GM18909 (cell line): ENCODE measurements at regions not wholly inside any gene's neighbourhood (a gene's known extent, or its start where the extent isn't known, plus 50 kb on each side); places are given as distances from the start of the nearest gene placed in this dataset.

Source experiments
- ATAC-seq: cut with Tn5 transposase; IDR thresholded peaks from one replicate; pipeline ENCODE4 v1.9.1; 2021; ENCODE audit warnings: mild to moderate bottlenecking; ENCODE audit not compliant: unreplicated experiment, poor library complexity

DNA sequence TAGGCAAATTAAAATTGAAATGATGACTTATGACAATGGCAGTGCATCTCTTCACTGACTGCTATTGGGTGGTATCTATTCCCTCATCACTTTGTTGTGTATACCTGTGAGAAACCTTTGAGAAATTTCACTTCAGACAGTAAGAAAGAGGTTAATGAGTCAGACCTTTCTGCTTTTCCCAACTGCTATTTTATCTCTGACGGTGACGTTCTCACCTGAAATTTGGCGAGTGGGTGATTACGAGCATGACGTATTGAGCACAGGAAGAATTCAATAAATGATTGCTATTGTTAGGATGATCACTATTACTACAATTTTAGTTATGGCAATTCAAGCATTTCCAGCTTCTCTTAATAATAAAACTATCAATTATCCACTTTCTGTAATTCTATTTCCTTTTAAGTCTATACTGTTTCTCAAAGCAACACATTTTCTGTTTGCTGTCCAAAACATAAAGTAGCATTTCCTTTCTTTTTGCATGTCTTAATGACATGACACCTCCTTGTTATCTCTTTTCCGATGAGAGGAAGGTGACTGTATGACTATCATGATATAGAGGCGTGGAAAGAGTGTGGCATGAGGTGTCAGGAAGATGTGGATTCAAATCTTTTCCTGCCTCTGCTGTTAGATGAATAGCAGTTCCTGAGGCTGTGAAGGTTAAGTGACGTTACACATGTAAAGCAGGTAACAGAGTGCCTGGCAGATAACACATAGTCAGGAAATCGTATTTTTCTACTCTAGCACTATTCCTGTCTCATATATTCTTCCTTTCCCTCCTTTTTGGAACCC is 504.9 kb upstream of the SEMA6D start:
- no peak for ATAC-seq

DNA sequence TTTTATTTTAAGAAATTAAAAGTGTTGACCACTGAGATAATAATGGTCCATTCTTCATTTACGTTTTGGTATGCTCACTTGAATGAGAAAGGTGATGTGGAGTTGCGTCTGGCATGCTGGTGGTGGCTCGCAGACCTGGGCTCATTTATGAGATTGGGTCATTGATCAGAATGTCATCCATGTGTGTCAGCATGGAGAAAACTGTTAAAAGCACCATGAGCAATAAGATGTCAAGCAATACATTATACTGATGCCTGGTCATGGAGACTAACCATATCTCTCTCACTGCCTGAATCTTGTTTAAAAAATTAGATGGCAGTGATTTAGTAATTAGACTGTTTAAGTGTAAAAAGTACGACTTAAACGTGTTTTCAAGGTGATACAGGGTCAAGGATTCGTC is 503.4 kb upstream of the SEMA6D start:
- ATAC-seq: no peak

DNA sequence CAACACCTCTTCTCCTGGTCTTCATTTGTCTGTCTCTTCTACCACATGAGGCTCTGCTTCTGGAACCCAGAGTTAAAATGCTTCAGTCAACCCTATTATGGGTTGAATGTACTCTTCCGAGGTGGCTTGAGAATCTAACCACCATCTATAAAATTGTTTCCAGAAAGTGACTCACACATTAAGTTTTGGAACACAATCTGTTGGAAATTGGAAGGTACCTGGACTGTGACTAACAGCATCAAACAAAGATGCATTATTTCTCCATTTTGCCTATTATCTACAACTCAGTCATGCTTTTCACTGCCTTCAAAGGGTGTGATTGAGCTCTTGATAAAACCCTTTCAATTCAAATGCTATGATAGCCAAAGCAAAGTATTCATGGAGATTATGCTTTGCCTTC is 499.0 kb upstream of the SEMA6D start:
- ATAC-seq: no peak

DNA sequence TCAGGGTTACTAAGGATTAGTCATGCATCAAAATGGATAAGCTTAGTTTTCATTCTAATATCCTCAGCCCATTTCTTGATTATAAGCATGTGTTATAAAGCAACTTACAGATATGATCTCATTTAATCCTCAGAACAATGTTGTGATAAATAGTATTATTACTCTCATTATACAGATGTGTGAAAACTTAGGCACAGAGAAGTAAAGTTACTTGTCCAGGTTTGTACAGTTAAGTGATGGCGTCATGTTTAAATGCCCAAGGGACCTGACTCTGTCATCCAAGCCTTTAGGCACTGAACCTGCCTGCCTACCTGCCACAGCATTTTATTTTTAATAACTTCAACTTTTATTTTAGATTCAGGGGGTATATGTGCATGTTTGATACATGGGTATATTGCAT is 472.9 kb upstream of the SEMA6D start:
- ATAC-seq: no peak

DNA sequence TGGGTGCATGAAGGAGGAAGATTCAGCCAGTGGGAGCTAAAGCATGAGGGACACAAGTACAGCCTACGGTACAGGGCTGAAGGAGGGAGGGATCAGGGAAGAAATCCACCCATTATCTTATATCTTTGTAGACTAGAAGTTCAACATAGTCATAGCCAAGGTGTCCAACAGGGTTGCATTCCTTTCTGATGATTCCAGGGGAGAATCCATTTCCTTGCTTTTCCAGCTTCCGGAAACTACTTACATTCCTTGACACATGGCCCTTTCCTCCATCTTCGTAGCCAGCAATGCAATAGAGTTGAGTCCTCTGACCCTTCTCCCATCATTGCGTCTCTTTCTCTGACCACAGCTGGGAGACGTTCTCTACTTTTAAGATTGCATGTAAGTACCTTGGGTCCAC is 471.0 kb upstream of the SEMA6D start:
- ATAC-seq: no peak

DNA sequence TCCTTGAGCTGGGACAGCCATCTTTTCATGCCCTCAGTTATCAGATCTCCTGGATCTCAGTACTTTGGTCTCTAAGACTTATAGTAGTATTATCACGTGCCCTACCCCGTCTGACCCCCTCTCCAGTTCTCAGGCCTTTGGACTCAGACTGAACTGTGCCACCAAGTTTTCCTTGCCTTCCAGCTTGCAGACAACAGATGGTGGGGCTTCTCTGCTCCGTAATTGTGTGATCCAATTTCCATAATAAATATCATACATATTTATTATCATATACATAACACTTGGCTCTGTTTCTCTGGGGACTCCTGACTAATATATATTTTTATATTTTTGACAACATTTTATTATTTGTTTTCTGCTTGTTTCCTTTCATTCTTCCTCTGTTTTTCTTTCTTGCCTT is 458.8 kb upstream of the SEMA6D start:
- no peak for ATAC-seq

DNA sequence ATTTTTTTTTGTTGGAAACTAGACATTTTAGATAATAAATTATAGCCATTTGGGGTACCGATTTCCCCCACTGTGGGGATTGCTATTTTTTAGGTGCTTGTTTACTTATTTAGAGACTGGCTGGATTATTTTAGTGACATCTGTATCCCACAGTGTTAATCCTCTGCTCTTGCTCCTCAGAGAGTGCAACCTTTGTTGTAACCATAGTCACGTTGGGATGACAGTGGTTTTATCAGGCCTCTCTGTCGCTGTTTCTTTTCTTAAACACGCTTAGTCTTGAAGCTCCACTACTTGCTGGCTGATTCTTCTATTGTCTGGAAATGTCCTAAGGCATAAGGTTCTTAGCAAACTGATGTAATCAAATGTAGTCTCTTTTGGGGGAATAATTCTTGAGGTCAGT is 451.6 kb upstream of the SEMA6D start:
- ATAC-seq: no peak

DNA sequence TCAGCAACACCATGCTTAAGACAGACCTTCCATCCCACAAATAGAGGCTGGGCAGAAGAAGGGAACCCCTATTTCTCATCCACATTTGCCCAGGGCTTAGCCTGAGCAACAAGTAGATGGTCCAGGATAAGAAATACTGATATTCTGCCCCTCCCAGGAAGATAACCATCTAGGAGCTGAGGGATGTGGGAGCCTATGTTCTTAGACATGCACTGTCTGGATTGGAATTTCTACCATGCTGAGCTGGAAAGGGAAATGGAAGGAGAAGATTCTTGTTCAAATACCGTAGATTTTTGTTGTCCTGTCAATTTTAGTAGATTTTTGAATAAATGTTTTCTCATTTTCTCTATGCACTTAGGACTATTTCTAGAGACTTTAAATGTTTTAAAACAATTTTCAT is 450.7 kb upstream of the SEMA6D start:
- ATAC-seq: no peak

DNA sequence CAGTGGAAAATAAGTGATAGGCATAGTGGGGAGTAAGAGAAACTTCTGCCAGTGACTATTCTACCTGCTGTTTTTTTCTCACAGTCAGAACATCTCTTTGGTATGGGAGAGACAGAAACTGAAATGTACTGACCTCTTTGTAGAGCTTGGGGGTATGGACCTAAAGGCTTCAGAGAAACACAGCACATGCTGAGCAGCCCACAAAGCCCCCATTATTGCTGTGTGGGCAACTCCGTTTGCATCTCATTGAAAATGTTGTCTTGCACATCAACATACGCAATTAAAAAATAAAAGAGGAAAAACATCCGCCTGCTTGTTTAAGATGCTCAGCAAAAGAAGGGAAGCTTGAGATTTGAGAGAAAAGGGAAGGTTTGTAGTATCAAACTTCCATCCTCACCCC is 443.4 kb upstream of the SEMA6D start:
- ATAC-seq: no peak

DNA sequence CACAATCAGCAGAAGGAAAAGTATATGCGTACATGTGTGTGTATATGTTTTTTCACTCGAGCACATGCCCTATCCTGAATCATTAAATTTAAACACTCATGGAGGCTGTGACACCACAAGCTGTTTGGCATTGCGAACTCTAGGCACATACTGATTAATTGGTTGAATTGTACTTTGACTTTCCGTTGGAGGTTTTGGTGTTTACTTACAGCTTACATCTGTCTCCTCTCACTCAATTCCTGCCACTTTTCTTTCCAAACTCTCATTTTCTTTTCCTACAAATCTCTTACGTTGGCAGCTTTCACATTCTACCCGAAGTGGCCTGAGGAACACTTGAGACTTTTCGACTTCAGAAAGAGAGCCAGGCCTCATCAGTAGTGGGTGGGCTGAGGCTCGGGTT is 434.1 kb upstream of the SEMA6D start:
- ATAC-seq: no peak

DNA sequence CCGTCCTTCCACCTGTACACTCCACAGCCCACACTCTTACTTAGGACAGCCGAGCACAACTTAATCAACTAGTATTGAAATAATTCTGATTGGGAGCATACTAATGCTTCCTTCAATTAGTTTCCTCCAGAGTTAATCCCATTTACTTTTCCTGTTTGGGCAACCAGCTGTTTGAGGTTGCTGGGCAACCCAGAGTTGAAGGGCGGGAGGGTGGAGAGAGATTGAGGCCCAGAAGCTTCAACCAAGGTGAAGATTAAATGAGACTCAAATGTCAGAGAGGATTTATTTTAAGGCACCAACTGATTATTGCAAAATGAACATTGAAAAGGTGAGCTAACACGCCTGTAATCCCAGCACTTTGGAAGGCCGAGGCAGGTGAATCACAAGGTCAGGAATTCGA is 428.5 kb upstream of the SEMA6D start:
- ATAC-seq: no peak

DNA sequence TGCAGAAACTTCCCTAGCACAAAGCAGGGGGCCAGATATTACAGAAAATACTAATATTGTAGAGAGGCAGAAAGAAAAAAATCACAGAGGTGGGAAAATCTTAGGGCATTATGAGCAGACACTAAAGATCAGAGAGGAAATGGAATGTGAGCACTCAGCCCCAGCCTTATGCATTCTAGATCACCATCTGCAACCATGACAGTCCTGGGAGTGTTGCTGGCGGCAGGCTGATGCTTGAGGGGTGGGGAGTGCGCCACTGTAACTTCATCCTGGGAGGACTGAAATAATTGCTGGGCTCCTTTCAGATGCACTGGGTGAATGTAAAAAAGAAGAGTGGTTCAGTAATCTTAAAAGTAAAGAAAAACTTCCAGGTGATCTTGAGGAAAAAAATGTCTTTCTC is 427.6 kb upstream of the SEMA6D start:
- no peak for ATAC-seq

DNA sequence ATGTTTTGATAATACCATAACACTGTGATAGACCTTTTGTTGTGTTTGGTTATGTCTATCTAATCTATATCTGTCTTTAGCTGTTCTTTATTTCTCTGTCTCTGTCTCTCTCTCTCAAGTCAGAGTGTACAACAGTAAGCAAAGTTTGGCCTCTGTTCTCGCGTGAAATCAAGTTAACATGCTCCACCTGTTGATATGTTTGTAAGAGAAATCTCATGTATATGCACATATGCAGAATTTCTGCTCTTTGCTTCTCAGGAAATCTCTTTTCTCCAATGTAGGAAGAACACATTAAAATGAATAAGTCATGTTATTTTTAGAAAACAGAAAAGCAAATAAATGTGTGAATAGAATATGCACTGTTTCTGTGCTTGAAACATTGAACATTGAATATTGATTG is 425.5 kb upstream of the SEMA6D start:
- no peak for ATAC-seq

DNA sequence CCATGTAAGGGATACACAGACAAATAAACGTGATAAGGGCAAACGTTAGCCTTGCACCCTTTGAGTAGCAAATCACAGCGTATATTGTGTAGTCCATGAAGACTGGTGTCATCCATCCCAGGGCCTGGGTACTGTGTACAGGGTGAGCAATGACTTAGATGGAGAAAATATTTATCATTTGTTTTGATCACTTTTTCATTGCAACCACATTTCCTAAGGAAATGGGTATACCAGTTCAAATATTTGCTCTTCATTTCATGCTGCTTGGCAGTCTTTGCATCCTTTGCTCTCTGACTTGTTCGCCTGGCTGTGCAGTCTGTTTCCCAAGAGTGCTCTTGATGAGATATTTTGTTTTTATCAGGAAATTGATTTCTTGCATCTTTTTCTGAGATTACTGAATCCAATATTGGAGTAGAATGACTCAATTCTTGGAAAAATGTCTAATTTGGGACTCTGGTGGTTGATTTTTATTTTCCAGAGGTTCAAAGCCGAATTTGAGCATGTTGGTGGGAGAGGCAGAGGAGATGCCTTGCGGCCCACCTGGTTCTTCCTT is 424.6 kb upstream of the SEMA6D start:
- no peak for ATAC-seq

DNA sequence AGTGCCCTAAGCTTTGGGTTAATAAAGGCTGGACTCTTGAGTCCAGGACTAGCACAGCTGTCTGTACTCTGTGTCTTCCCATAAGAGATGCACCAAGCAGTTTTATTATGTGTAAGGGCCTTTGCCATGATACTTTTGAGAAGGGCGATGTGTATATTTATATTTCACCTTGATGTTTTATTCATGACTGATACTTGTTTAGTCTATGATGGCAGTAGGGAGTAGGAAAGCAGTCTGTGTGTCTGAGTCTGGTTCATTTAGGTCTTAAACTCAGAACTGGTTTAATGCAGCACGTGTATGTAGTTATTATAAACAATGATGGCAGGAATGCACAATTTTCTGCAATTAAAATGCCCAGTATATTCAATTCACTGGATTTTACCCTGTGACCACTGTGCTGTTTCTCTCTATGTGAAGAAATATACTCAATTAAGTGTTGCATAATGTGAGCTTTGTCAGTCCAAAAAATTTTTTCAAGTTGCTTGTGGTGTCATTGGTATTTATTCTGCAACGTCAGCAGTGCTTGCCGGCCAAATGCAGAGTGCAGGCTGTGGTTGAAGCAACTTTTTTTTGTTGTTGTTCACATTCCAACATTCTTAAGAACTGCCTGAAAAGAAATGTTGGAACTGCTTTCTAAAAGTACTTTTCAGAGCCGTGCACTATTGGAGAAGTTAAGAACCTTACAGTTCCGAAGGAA is 423.7 kb upstream of the SEMA6D start:
- no peak for ATAC-seq

DNA sequence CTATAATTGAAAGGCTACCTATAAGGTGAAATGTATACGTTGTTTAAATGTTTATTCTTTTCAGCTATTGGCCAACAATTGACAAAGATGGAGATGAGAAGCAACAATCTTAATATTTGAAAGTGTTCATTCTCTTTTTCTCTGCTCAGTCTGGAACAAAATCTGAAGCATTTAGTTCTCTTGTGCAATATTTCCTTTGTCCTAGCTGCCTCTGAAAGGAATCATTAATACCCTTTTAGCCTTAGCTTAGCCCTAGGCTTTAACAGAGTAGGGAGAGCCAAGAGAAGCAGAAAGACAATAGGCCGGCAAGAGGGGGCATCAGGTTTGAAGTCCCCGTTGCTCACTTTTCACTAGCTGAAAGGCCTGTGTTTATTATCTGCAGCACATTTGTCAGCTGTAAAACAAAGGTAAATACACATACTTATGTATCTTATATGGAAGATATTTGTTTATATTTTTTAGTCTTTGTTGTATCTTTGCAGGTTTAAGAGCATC is 422.5 kb upstream of the SEMA6D start:
- ATAC-seq: no peak

DNA sequence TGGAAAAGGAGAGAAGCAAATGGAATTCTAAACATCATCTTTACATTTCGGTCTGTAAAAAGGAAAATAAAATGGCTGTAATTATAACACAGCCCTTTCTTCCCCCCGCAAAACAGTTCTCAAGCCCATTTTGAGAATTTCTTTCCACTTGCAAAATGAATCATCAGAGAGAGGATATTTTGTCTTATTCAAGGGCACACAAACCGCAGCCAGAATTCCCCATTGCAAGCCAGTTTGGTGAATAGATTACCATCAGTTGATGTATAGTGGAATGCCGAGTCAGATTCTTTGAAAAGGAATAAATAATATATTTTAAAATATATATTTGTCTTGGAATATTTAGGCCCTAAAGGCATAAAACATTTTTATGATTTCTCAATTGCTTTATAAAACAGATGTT is 420.4 kb upstream of the SEMA6D start:
- ATAC-seq: no peak

DNA sequence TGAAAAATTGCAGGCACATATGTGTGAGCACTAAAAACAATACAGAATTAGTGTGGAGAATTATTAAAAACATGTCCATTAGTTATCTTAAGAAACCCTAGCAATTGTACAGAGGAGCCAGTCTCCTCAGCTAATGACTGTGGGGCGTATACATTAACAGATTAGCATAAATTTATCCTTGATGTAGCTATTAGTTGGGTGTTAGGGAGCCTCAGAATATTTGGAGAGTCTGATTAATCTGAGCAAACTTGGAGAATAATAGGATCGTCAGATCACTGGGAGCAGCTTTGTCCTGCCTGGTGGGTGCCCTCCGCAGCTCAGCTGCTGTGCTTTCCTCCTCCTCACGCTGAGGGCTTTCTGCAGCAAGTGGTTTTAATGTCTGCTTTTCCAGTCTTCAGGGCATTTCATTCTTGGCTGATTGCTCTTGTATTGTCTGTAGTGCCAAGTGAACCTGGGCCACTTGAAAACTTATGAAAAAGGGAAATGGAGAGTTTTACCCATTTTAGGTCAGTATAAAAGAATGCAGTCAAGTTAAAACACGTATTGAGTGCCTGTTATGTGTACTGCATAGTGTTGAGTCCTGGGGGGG is 417.4 kb upstream of the SEMA6D start:
- no peak for ATAC-seq

DNA sequence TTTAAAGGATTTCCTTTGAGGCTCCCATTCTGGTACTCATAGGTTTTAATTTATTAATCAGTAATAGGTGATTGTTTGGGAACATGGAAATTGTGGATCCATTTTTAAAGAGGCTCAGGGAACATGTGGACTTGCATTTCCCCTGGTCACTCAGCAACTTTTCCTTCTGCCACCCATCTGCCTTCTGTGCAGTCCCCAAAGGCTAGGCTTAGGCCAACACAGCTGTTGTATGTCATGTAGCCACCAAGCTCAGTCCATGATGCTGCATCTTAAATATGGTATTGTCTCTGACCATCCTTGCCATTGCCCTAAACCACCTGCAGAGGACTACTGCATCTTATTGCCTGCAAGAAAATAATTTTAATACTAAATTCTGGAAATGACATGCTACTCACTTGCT is 416.7 kb upstream of the SEMA6D start:
- ATAC-seq: no peak

DNA sequence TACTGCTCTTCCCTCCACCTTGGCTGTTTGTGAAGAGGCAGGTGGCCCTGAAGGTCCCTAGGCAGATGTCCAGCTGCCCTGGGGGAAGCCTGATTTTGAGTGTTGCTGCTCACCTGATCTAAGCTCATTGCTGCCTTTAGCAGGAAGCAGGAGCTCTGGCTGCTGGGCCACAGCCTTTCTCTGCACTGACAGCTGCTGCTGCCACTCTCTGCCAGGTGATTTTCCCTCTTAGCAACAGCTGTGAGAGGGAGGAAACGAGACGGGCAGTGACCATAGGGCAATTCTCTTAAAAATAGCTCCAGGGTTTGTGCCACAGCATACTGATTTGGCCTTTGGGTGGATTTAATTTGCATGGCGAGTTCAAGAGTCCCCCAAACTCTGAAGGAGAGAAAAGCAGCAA is 415.8 kb upstream of the SEMA6D start:
- no peak for ATAC-seq

DNA sequence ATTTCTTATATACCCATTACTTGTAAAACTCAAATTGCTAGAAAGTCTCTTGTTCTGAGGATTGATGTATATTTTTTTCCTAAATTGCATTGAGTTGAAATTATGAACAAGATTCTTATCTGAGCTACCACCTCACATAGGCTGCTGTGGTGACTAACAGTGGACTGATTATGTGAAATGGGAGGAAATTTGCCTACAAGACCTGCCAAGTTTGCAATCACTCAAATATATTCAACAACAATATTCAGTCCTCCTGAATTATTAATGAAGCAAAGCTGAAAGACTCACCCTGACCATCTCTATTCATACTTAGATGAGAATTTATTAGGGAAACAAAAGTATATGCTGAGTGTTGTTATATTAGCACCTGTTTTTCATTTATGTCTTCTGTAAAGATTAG is 412.6 kb upstream of the SEMA6D start:
- no peak for ATAC-seq
